Liver (tissue), 8 donors: ENCODE measurements at regions not wholly inside any gene's neighbourhood (a gene's known extent, or its start where the extent isn't known, plus 50 kb on each side); places are given as distances from the start of the nearest gene placed in this dataset.

Experiments used
- DNase-seq: peaks from one replicate; pipeline ENCODE4 v3.0.0-alpha.2; 2017; ENCODE audit warnings: low spot score
- H3K27ac ChIP-seq, 2 donors: one replicate each; pipeline ENCODE4 v1.7.0; 2013; ENCODE audit warnings: inconsistent platforms in 2 of 2, low read length in 2 of 2, control low read depth in 1 of 2, low read depth in 1 of 2, mild to moderate bottlenecking in 1 of 2
- H3K27me3 ChIP-seq, 4 donors: one replicate each; pipeline versions ENCODE4 v1.6.1 to v1.7.0; 2013; ENCODE audit warnings: low read length in 3 of 4, inconsistent platforms in 1 of 4, mild to moderate bottlenecking in 1 of 4, moderate library complexity in 1 of 4; ENCODE audit not compliant: control insufficient read depth in 4 of 4, insufficient read depth in 4 of 4
- H3K36me3 ChIP-seq, 4 donors: one replicate each; pipeline versions ENCODE4 v1.6.1 to v1.7.0; 2013; ENCODE audit warnings: low read length in 3 of 4, mild to moderate bottlenecking in 3 of 4, low read depth in 1 of 4, moderate library complexity in 1 of 4; ENCODE audit not compliant: control insufficient read depth in 4 of 4, insufficient read depth in 3 of 4
- H3K4me1 ChIP-seq, 4 donors: one replicate each; pipeline versions ENCODE4 v1.6.1 to v1.7.0; 2013; ENCODE audit warnings: low read length in 3 of 4, mild to moderate bottlenecking in 3 of 4, moderate library complexity in 1 of 4; ENCODE audit not compliant: control insufficient read depth in 4 of 4, insufficient read depth in 4 of 4
- H3K4me3 ChIP-seq, 3 donors: one replicate each; pipeline versions ENCODE4 v1.6.1 to v1.7.0; 2013; ENCODE audit warnings: low read length in 3 of 3, control low read depth in 1 of 3, low read depth in 1 of 3, mild to moderate bottlenecking in 1 of 3
- H3K9ac ChIP-seq, 2 donors: one replicate each; pipeline ENCODE4 v1.7.0; 2013; ENCODE audit warnings: low read length in 2 of 2, mild to moderate bottlenecking in 2 of 2, moderate library complexity in 2 of 2, control low read depth in 1 of 2, low read depth in 1 of 2
- H3K9me3 ChIP-seq, 4 donors: one replicate each; pipeline versions ENCODE4 v1.6.1 to v1.7.0; 2013; ENCODE audit warnings: low read length in 3 of 4; ENCODE audit not compliant: control insufficient read depth in 4 of 4
- CTCF ChIP-seq: fragments of 150-350 bp; IDR thresholded peaks from 2 replicates; pipeline ENCODE4 v1.5.1; 2017; ENCODE audit warnings: improper control_type of control experiment, low read depth, low read length; ENCODE audit not compliant: missing input control
- EGR1 ChIP-seq, 2 donors: IDR thresholded peaks; 2 replicates each; pipeline ENCODE4 v1.6.1; 2016 to 2018; ENCODE audit warnings: antibody characterized with exemption in 2 of 2, low read depth in 2 of 2
- FOXA1 ChIP-seq: IDR thresholded peaks from 2 replicates; pipeline ENCODE4 v1.6.1; 2016; ENCODE audit warnings: antibody characterized with exemption
- FOXA2 ChIP-seq: IDR thresholded peaks from 2 replicates; pipeline ENCODE4 v1.6.1; 2016; ENCODE audit warnings: antibody characterized with exemption
- GABPA ChIP-seq, 2 donors: IDR thresholded peaks in 1 of 2; conservative IDR thresholded peaks in 1 of 2; 2 replicates each; pipeline ENCODE4 v1.6.1; 2016; ENCODE audit warnings: antibody characterized with exemption in 2 of 2, mild to moderate bottlenecking in 1 of 2, moderate library complexity in 1 of 2
- HNF4A ChIP-seq, 2 donors: conservative IDR thresholded peaks; 2 replicates each; pipeline ENCODE4 v1.6.1; 2016; ENCODE audit warnings: antibody characterized with exemption in 2 of 2, mild to moderate bottlenecking in 2 of 2
- HNF4G ChIP-seq: IDR thresholded peaks from 2 replicates; pipeline ENCODE4 v1.6.1; 2016; ENCODE audit warnings: antibody characterized with exemption
- JUND ChIP-seq, 2 donors: IDR thresholded peaks; 2 replicates each; pipeline ENCODE4 v1.6.1; 2016; ENCODE audit warnings: antibody characterized with exemption in 2 of 2
- MAX ChIP-seq: IDR thresholded peaks from 2 replicates; pipeline ENCODE4 v1.6.1; 2016; ENCODE audit warnings: antibody characterized with exemption
- NR2F2 ChIP-seq: IDR thresholded peaks from 2 replicates; pipeline ENCODE4 v1.6.1; 2016; ENCODE audit warnings: antibody characterized with exemption
- RAD21 ChIP-seq, 2 donors: IDR thresholded peaks; 2 replicates each; pipeline ENCODE4 v1.6.1; 2016; ENCODE audit warnings: antibody characterized with exemption in 2 of 2, mild to moderate bottlenecking in 2 of 2
- REST ChIP-seq: IDR thresholded peaks from 2 replicates; pipeline ENCODE4 v1.6.1; 2016; ENCODE audit warnings: antibody characterized with exemption, mild to moderate bottlenecking
- RXRA ChIP-seq, 2 donors: IDR thresholded peaks; 2 replicates each; pipeline ENCODE4 v1.6.1; 2017 to 2018; ENCODE audit warnings: antibody characterized with exemption in 2 of 2, mild to moderate bottlenecking in 1 of 2
- SP1 ChIP-seq: IDR thresholded peaks from 2 replicates; pipeline ENCODE4 v1.6.1; 2018; ENCODE audit warnings: antibody characterized with exemption, mild to moderate bottlenecking
- TAF1 ChIP-seq: conservative IDR thresholded peaks from 2 replicates; pipeline ENCODE4 v1.6.1; 2016; ENCODE audit warnings: antibody characterized with exemption, mild to moderate bottlenecking
- YY1 ChIP-seq: IDR thresholded peaks from 2 replicates; pipeline ENCODE4 v1.6.1; 2016; ENCODE audit warnings: antibody characterized with exemption, mild to moderate bottlenecking
- ZBTB33 ChIP-seq: IDR thresholded peaks from 2 replicates; pipeline ENCODE4 v1.6.1; 2016; ENCODE audit warnings: antibody characterized with exemption
- WGBS: extraction: QIAGEN DNeasy Blood & Tissue Kit; methylation state at CpG from one replicate; pipeline ENCODE4 v1.1.7; 2013; 5-methylcytosine and 5-hydroxymethylcytosine counted together
- TF ChIP-seq, protein P1 (sequence below): IDR thresholded peaks from 2 replicates; pipeline ENCODE4 v1.6.1; 2016; ENCODE audit warnings: antibody characterized with exemption
- donor health status: healthy.
- donor health status: healthy.
- donor health status: healthy.
- donor health status: healthy.
- donor health status: healthy.

GRCh38 chr14:97704316-97704885 is 907.2 kb downstream of the VRK1 start:
- Histone ChIP-seq H3K4me3 (no peak overlapping the region), H3K36me3 (no peaks in the 10 kb centered on the region), H3K9me3 (peaks cover 0 to 3% (median 0%) of the 10 kb centered on the region in 4 donors), H3K9ac (no peak overlapping the region), H3K27ac (no peak overlapping the region), H3K27me3 (peaks cover 0 to 5% (median 2%) of the 10 kb centered on the region in 4 donors), H3K4me1 (no peaks in the 10 kb centered on the region)
- 85% methylated on average over 1 of the region's 1 CpG for WGBS
- no peak for TF ChIP-seq MAX
- no peak for DNase-seq

- Histone ChIP-seq H3K4me3 (no peak overlapping the region), H3K4me1 (no peaks in the 10 kb centered on the region), H3K36me3 (no peaks in the 10 kb centered on the region), H3K27ac (no peak overlapping the region), H3K27me3 (peaks cover 0 to 5% (median 2%) of the 10 kb centered on the region in 4 donors), H3K9ac (no peak overlapping the region), H3K9me3 (no peaks in the 10 kb centered on the region)
- TF ChIP-seq FOXA2 = no peak
- WGBS = 50% methylated on average over 2 of the region's 2 CpGs
- DNase-seq = no peak
Observed at GRCh38 chr14:97705107-97705506, 907.9 kb downstream of the VRK1 start.

DNA sequence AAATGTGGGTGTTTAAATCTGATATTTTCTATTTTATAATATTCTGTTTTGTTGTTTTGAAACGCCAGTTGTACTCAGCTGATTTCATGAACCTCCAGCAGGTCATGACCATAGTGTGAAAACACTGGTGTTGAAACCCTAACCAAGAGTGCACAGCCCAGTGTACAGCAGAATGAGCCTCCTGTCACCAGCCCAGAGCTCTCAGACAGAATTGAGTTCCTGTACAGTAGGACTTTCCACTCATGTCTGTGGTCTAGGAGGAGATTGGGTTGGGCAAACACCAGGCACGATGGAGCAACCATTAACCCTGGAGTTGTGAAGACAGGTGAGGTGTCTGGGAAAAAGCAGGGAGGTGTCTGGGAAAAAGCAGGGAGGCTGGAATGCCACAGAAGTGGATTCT is 908.8 kb downstream of the VRK1 start:
- Histone ChIP-seq H3K27me3 (peaks cover 0 to 5% (median 2%) of the 10 kb centered on the region in 4 donors), H3K9ac (no peak overlapping the region), H3K4me1 (no peaks in the 10 kb centered on the region), H3K4me3 (no peak overlapping the region), H3K36me3 (no peaks in the 10 kb centered on the region), H3K27ac (no peak overlapping the region), H3K9me3 (no peaks in the 10 kb centered on the region)
- no peak for TF ChIP-seq YY1
- no peak for TF ChIP-seq MAX
- no peak for TF ChIP-seq FOXA1
- no peak for TF ChIP-seq HNF4A (conservative IDR thresholded peaks at IDR 0.05)
- TF ChIP-seq GABPA (IDR thresholded peaks at IDR 0.05 in 1 of 2, conservative IDR thresholded peaks at IDR 0.05 in 1 of 2) = no peak
- no peak for TF ChIP-seq SP1
- no peak for TF ChIP-seq TAF1
- TF ChIP-seq RXRA (IDR thresholded peaks at IDR 0.05) = no peak
- TF ChIP-seq, protein P1, sequence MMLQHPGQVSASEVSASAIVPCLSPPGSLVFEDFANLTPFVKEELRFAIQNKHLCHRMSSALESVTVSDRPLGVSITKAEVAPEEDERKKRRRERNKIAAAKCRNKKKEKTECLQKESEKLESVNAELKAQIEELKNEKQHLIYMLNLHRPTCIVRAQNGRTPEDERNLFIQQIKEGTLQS = no peak
- TF ChIP-seq RAD21 (IDR thresholded peaks at IDR 0.05) = no peak
- no peak for TF ChIP-seq REST
- no peak for TF ChIP-seq HNF4G
- no peak for TF ChIP-seq NR2F2
- TF ChIP-seq CTCF = no peak
- TF ChIP-seq ZBTB33 = no peak
- TF ChIP-seq FOXA2 = no peak
- no peak for TF ChIP-seq EGR1 (IDR thresholded peaks at IDR 0.05; ENCODE audit: low read depth in 2 of 2)
- TF ChIP-seq JUND (IDR thresholded peaks at IDR 0.05) = no peak
- 41% methylated on average over 2 of the region's 2 CpGs for WGBS
- DNase-seq = no peak
